A549 (cell line): ENCODE measurements at regions not wholly inside any gene's neighbourhood (a gene's known extent, or its start where the extent isn't known, plus 50 kb on each side); places are given as distances from the start of the nearest gene placed in this dataset.

Source experiments
- ATAC-seq, 2 experiments: fragments of 200-7000 bp in 1 of 2; fragments of >200 bp in 1 of 2; cut with Nextera tagmentation in 1 of 2; cut with Tn5 transposase in 1 of 2; 3 replicates each; pipeline versions ENCODE4 v1.8.0 to v1.9.1; 2018 to 2020; ENCODE audit warnings: mild to moderate bottlenecking in 1 of 2, moderate library complexity in 1 of 2
- CTCF ChIA-PET: fragments of 300-600 bp; sonication (Branson Sonifier 250); formaldehyde crosslinking; extraction: SDS; loops from one replicate; lab custom pipeline; 2021; ENCODE audit warnings: antibody characterized with exemption, inconsistent platforms; lab: Yijun Ruan, JAX
- POLR2A ChIA-PET: fragments of 350-600 bp; formaldehyde crosslinking; extraction: SDS; loops from one replicate; lab custom pipeline; 2021; ENCODE audit warnings: antibody characterized with exemption, inconsistent platforms; lab: Yijun Ruan, JAX
- DNase-seq, 2 experiments: peaks; one replicate each; pipeline versions ENCODE4 v3.0.0 to v3.0.0-alpha.2; 2011 to 2016; ENCODE audit warnings: low read depth in 1 of 2, low spot score in 1 of 2
- FAIRE-seq: peaks from 2 replicates; lab custom pipeline; 2011; peaks lifted over from hg19 to GRCh38; lab: Jason Lieb, UNC
- H3K27ac ChIP-seq, 2 experiments: fragments of >200 bp; sonication (Bioruptor Twin); formaldehyde crosslinking; 3 replicates each; pipeline ENCODE4 v1.5.1; 2016 to 2017
- H3K4me1 ChIP-seq: fragments of >200 bp; sonication (Bioruptor Twin); formaldehyde crosslinking; 3 replicates; pipeline ENCODE4 v1.6.1; 2016
- H3K4me2 ChIP-seq: fragments of >200 bp; sonication (Bioruptor Twin); formaldehyde crosslinking; 3 replicates; pipeline ENCODE4 v1.6.1; 2016
- H3K4me3 ChIP-seq: fragments of >200 bp; sonication (Bioruptor Twin); formaldehyde crosslinking; 3 replicates; pipeline ENCODE4 v1.5.1; 2016
- H3K9me3 ChIP-seq: fragments of >200 bp; sonication (Bioruptor Twin); formaldehyde crosslinking; 3 replicates; pipeline ENCODE4 v1.6.1; 2016
- CBX2 ChIP-seq: fragments of 200-600 bp; sonication (generic); IDR thresholded peaks from 2 replicates; pipeline ENCODE4 v1.6.1; 2016; ENCODE audit warnings: low read depth, mild to moderate bottlenecking, borderline replicate concordance
- CBX8 ChIP-seq: fragments of 200-600 bp; sonication (generic); IDR thresholded peaks from 2 replicates; pipeline ENCODE4 v1.6.1; 2016
- CHD2 ChIP-seq: fragments of 150-350 bp; IDR thresholded peaks from 2 replicates; pipeline ENCODE4 v1.6.1; 2014; ENCODE audit warnings: low read length; ENCODE audit not compliant: partially characterized antibody
- EHF ChIP-seq: fragments of 250-450 bp; sonication (Bioruptor Pico); IDR thresholded peaks from 2 replicates; pipeline ENCODE4 v1.5.0; 2020; ENCODE audit warnings: mild to moderate bottlenecking
- FOSB ChIP-seq: fragments of 250-450 bp; sonication (Bioruptor Pico); IDR thresholded peaks from 2 replicates; pipeline ENCODE4 v1.5.0; 2020; ENCODE audit warnings: mild to moderate bottlenecking, moderate library complexity
- HEYL ChIP-seq: fragments of 250-450 bp; sonication (Bioruptor Pico); IDR thresholded peaks from 2 replicates; pipeline ENCODE4 v1.8.0; 2021; ENCODE audit warnings: mild to moderate bottlenecking, moderate library complexity
- HMGXB4 ChIP-seq: fragments of 250-450 bp; sonication (Bioruptor Pico); IDR thresholded peaks from 2 replicates; pipeline ENCODE4 v1.5.0; 2021; ENCODE audit warnings: mild to moderate bottlenecking, moderate library complexity, borderline replicate concordance
- HOXA7 ChIP-seq: fragments of 250-450 bp; sonication (Bioruptor Pico); IDR thresholded peaks from 2 replicates; pipeline ENCODE4 v1.5.0; 2020; ENCODE audit warnings: mild to moderate bottlenecking, moderate library complexity
- KDM1A ChIP-seq: fragments of 200-600 bp; sonication (generic); IDR thresholded peaks from 2 replicates; pipeline ENCODE4 v1.6.1; 2016; ENCODE audit warnings: low read depth, mild to moderate bottlenecking
- NFE2L2 ChIP-seq: fragments of 150-350 bp; conservative IDR thresholded peaks from 2 replicates; pipeline ENCODE4 v1.6.1; 2014; ENCODE audit warnings: low read length
- NPAS2 ChIP-seq: fragments of 250-450 bp; sonication (Bioruptor Pico); IDR thresholded peaks from 2 replicates; pipeline ENCODE4 v1.8.0; 2022; ENCODE audit warnings: mild to moderate bottlenecking, moderate library complexity, borderline replicate concordance
- POLR2AphosphoS2 ChIP-seq: conservative IDR thresholded peaks from 2 replicates; pipeline ENCODE4 v1.6.1; 2012; ENCODE audit warnings: low read length, improper control_type of control experiment, inconsistent platforms
- RAD21 ChIP-seq, 2 experiments: fragments of >200 bp in 1 of 2; sonication (Bioruptor Twin) in 1 of 2; formaldehyde crosslinking in 1 of 2; IDR thresholded peaks in 1 of 2; conservative IDR thresholded peaks in 1 of 2; 2 replicates in 1 of 2; 3 replicates in 1 of 2; pipeline ENCODE4 v1.6.1; 2012 to 2018; ENCODE audit warnings: inconsistent platforms in 1 of 2
- RARB ChIP-seq: fragments of 250-450 bp; sonication (Bioruptor Pico); IDR thresholded peaks from 2 replicates; pipeline ENCODE4 v1.8.0; 2021; ENCODE audit warnings: mild to moderate bottlenecking, moderate library complexity
- RCOR1 ChIP-seq: fragments of 150-350 bp; IDR thresholded peaks from 2 replicates; pipeline ENCODE4 v1.6.1; 2014; ENCODE audit warnings: antibody characterized with exemption, low read length, low read depth
- RFX5 ChIP-seq: fragments of 450-650 bp; IDR thresholded peaks from 2 replicates; pipeline ENCODE4 v1.7.1; 2014; ENCODE audit warnings: antibody characterized with exemption, mild to moderate bottlenecking, moderate library complexity
- SREBF2 ChIP-seq: fragments of 450-650 bp; IDR thresholded peaks from 2 replicates; pipeline ENCODE4 v1.6.1; 2014; ENCODE audit warnings: mild to moderate bottlenecking, moderate library complexity
- USF2 ChIP-seq: fragments of 450-650 bp; IDR thresholded peaks from 2 replicates; pipeline ENCODE4 v1.6.1; 2014; ENCODE audit warnings: antibody characterized with exemption
- ZFP36 ChIP-seq: fragments of 450-650 bp; IDR thresholded peaks from 2 replicates; pipeline ENCODE4 v1.6.1; 2014; ENCODE audit warnings: borderline replicate concordance; ENCODE audit not compliant: partially characterized antibody
- WGBS: methylation state at CpG from one replicate; pipeline ENCODE4 v1.1.6; 2017; ENCODE audit errors: missing lambda C conversion rate; 5-methylcytosine and 5-hydroxymethylcytosine counted together
- TF ChIP-seq, protein P1 (sequence below): fragments of >200 bp; sonication (Bioruptor Twin); formaldehyde crosslinking; IDR thresholded peaks from 2 replicates; pipeline ENCODE4 v1.6.1; 2016
- TF ChIP-seq, protein P2 (sequence below): fragments of >200 bp; sonication (Bioruptor Twin); formaldehyde crosslinking; IDR thresholded peaks from 3 replicates; pipeline ENCODE4 v1.5.1; 2016
- TF ChIP-seq, protein P3 (sequence below): fragments of 200-600 bp; sonication (generic); IDR thresholded peaks from 2 replicates; pipeline ENCODE4 v1.6.1; 2016; ENCODE audit warnings: antibody characterized with exemption, mild to moderate bottlenecking, moderate library complexity

- no peak for FAIRE-seq
- TF ChIP-seq HEYL (CRISPR knock-in tag) (no peak), EHF (CRISPR knock-in tag) (no peak), RAD21 (conservative IDR thresholded peaks at IDR 0.05 in 1 of 2, IDR thresholded peaks at IDR 0.05 in 1 of 2) (no peak), CHD2 (no peak), USF2 (no peak), POLR2AphosphoS2 (no peak), RFX5 (no peak), NFE2L2 (no peak), CBX2 (no peak)
- TF ChIP-seq, protein P1, sequence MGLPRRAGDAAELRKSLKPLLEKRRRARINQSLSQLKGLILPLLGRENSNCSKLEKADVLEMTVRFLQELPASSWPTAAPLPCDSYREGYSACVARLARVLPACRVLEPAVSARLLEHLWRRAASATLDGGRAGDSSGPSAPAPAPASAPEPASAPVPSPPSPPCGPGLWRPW = no peak
- TF ChIP-seq, protein P2, sequence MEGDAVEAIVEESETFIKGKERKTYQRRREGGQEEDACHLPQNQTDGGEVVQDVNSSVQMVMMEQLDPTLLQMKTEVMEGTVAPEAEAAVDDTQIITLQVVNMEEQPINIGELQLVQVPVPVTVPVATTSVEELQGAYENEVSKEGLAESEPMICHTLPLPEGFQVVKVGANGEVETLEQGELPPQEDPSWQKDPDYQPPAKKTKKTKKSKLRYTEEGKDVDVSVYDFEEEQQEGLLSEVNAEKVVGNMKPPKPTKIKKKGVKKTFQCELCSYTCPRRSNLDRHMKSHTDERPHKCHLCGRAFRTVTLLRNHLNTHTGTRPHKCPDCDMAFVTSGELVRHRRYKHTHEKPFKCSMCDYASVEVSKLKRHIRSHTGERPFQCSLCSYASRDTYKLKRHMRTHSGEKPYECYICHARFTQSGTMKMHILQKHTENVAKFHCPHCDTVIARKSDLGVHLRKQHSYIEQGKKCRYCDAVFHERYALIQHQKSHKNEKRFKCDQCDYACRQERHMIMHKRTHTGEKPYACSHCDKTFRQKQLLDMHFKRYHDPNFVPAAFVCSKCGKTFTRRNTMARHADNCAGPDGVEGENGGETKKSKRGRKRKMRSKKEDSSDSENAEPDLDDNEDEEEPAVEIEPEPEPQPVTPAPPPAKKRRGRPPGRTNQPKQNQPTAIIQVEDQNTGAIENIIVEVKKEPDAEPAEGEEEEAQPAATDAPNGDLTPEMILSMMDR = no peak
- POLR2A ChIA-PET = no interaction called here
Measured at GRCh38 chr2:47676261-47676926, 105.6 kb upstream of the KCNK12 start.

GRCh38 chr2:47675196-47675825 is 104.5 kb upstream of the KCNK12 start:
- ATAC-seq (no peak; a peak in 1 of 6 replicates), DNase-seq (no peak), FAIRE-seq (no peak)
- Histone ChIP-seq H3K4me1 (no peaks in the 10 kb centered on the region), H3K27ac (no peak overlapping the region), H3K4me2 (no peak overlapping the region), H3K9me3 (no peaks in the 10 kb centered on the region), H3K4me3 (no peak overlapping the region)
- POLR2A ChIA-PET = no interaction called here
- WGBS = 34% methylated on average over 2 of the region's 2 CpGs
- TF ChIP-seq FOSB (CRISPR knock-in tag) (no peak), RFX5 (no peak), CHD2 (no peak), RAD21 (conservative IDR thresholded peaks at IDR 0.05 in 1 of 2, IDR thresholded peaks at IDR 0.05 in 1 of 2) (no peak), RARB (CRISPR knock-in tag) (no peak), RCOR1 (no peak), NPAS2 (CRISPR knock-in tag) (no peak), SREBF2 (no peak), KDM1A (no peak), HMGXB4 (CRISPR knock-in tag) (no peak), HOXA7 (no peak), HEYL (CRISPR knock-in tag) (no peak), ZFP36 (no peak), CBX8 (no peak)
- TF ChIP-seq, protein P3, sequence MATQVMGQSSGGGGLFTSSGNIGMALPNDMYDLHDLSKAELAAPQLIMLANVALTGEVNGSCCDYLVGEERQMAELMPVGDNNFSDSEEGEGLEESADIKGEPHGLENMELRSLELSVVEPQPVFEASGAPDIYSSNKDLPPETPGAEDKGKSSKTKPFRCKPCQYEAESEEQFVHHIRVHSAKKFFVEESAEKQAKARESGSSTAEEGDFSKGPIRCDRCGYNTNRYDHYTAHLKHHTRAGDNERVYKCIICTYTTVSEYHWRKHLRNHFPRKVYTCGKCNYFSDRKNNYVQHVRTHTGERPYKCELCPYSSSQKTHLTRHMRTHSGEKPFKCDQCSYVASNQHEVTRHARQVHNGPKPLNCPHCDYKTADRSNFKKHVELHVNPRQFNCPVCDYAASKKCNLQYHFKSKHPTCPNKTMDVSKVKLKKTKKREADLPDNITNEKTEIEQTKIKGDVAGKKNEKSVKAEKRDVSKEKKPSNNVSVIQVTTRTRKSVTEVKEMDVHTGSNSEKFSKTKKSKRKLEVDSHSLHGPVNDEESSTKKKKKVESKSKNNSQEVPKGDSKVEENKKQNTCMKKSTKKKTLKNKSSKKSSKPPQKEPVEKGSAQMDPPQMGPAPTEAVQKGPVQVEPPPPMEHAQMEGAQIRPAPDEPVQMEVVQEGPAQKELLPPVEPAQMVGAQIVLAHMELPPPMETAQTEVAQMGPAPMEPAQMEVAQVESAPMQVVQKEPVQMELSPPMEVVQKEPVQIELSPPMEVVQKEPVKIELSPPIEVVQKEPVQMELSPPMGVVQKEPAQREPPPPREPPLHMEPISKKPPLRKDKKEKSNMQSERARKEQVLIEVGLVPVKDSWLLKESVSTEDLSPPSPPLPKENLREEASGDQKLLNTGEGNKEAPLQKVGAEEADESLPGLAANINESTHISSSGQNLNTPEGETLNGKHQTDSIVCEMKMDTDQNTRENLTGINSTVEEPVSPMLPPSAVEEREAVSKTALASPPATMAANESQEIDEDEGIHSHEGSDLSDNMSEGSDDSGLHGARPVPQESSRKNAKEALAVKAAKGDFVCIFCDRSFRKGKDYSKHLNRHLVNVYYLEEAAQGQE = no peak
- CTCF ChIA-PET = interaction anchor here (0.8 to 1.5 kb wide), 5 partner anchors 10 to 432 kb away, joined by 3 to 5 read pairs (median 4); no protein-coding TSS in a partner anchor

More at GRCh38 chr2:47676261-47676926, 105.6 kb upstream of the KCNK12 start:
- Histone ChIP-seq H3K4me1 (no peaks in the 10 kb centered on the region), H3K4me2 (no peak overlapping the region), H3K4me3 (no peak overlapping the region), H3K27ac (no peak overlapping the region), H3K9me3 (no peaks in the 10 kb centered on the region)
- WGBS = 17% methylated on average over 6 of the region's 6 CpGs
- no peak for ATAC-seq
- no peak for DNase-seq
- CTCF ChIA-PET = interaction anchor here (1.5 kb wide), 1 partner anchor 12 kb away, joined by 3 read pairs; no protein-coding TSS in a partner anchor
